Fibroblast of skin of right quadriceps (primary cell): ENCODE measurements at regions not wholly inside any gene's neighbourhood (a gene's known extent, or its start where the extent isn't known, plus 50 kb on each side); places are given as distances from the start of the nearest gene placed in this dataset.
"Not testable (repeated sequence)": the region's sequence is repeated elsewhere in the genome, so short reads cannot be mapped to it uniquely, and the experiment has no call there.

Source experiments
- DNase-seq: peaks from one replicate; pipeline ENCODE4 v3.0.0-alpha.2; 2013

DNA sequence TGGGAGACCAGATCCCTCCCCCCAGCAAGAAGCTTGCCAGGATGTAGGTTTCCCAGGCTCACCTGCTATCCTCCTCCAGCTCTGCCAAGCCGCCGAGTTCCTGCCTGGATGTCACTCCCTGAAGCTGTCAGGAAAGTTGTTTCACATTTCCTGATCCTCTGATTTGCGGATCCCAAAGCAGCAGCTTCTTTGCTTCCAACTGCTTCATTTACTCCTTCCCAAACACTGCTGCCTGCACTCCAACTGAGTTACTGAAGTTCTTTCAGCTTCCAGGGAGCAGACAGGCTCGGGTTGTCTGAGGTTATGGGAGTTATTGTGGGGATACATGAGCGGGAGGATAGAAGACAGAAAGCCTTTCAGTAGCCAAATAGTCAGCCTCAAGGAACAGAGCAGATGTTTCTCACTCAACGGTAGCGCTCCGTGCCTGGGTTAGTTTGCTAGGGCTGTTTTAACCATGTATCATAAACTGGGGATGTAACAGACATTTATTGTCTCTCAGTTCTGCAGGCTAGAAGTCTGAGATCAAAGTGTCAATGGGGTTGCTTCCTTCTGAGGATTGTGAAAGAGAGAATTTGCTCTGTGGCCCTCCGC, 516.0 kb downstream of the REEP3 start:
- no peak for DNase-seq

GRCh38 chr10:64038107-64038506, 516.9 kb downstream of the REEP3 start:
- no peak for DNase-seq

GRCh38 chr10:64039198-64039597, 518.0 kb downstream of the REEP3 start:
- DNase-seq = no peak

- DNase-seq = no peak
Measured at GRCh38 chr10:64040781-64041180, 519.6 kb downstream of the REEP3 start.

GRCh38 chr10:64041185-64041988, 520.2 kb downstream of the REEP3 start:
- peak; percentile 74 for DNase-seq

- no peak for DNase-seq
Measured at GRCh38 chr10:64041989-64042490, 520.8 kb downstream of the REEP3 start.

DNA sequence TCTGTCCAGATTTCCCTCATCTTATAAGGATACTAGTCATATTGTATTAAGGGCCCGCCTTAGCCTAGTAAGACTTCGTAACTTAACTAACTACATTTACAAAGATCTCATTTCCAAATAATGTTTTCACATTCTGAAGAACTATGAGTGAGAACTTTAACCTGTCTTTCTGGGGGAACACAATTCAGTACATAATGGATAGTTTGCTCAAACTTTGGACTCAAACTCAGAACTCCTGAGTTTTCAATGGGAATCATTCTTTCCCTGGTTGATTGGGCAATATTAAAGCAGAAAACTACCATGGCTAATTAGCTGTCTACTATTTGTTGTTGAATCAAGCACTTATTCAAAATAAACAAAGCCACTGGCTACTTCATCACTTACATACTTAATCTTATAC, 522.9 kb downstream of the REEP3 start:
- no peak for DNase-seq

DNA sequence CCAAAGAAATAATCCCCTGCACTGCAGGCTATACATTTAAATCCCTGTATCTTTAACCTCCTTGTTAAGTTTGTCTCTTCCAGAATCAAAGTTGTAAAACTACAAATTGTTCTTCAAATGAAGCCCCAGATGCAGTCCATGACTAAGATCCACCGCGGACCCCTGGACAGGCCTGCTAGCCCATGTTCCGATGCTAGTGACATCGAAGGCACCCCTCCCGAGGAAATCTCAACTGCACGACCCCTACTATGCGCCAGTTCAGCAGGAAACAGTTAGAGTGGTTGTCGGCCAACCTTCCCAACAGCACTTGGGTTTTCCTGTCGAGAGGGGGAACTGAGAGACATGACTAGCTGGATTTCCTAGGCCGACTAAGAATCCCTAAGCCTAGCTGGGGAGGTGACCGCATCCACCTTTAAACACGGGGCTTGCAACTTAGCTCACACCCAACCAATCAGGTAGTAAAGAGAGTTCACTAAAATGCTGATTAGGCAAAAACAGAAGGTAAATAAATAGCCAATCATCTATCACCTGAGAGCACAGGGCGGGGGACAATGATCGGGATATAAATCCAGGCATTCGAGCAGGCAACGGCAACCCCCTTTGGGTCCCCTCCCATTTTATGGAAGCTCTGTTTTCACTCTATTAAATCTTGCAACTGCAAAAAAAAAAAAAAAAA, 523.9 kb downstream of the REEP3 start:
- DNase-seq = not testable (repeated sequence)

DNA sequence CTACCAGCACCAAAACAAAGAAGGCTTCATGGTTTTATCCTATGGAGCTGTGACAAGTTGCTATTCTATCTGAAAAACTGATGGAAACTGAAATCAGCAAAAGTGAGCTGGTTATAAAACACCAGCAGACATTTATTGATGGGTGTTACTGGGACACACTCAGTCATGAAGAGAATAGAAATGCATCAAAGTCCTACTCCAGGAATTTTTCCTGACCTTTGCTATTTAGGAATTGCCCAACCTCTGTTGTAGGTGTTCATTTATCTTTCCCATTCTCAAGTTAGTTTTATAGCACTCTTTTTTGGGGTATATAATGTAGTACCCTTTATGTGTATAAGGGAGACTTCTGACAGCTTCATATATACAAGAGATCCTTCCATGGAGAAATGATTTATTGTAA, 533.2 kb downstream of the REEP3 start:
- DNase-seq = no peak

GRCh38 chr10:64059884-64060283, 538.7 kb downstream of the REEP3 start:
- no peak for DNase-seq

GRCh38 chr10:64060389-64060788, 539.2 kb downstream of the REEP3 start:
- no peak for DNase-seq

DNA sequence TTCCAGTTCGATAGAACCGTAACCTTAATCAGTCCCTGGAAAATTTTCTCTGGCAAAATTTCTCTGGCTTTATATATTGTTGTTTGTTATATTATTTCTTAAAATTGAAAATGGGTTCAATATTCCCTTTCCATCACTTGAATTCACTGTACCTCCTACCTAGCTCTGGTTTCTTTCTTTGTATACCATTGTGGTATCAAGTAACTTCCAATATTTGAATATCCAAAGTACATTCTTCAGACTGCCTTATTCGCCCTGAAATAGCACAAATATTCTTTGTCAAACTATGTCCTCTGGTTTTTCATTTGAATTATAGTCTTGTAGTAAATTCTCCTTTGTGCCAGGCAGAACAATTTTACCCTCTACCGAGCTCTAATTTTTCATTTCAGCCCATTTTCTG, 541.6 kb downstream of the REEP3 start:
- no peak for DNase-seq

DNA sequence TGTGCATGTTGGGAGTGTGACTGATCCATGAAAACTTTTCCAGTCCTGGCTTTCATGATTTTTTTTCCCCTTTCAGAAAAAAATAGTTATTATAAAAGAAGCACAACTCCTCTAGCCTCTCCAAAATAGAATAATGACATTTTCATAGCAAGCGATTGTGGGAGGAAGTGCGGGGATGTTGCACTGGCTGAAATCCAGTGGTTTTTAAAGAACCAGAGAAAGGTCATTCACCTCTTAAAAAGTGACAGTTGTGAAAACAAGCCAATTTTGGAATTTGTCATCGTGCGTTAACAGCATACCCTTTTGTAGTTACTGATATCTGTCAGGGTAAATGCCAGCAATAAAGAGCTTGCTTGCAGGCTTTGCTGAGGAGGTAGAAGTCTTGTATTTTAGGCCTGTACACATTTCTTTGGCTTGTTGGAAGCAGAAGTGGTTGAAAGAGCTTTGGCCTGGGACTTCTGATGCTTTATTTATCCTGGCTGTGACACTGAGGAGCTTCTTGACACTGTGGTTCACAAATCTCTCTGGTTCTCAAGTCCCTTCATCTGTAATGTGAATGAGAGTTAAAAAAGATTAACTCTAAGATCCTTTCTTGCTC, 545.9 kb downstream of the REEP3 start:
- DNase-seq = no peak

- no peak for DNase-seq
Measured at GRCh38 chr10:64067859-64068258, 546.7 kb downstream of the REEP3 start.

GRCh38 chr10:64070241-64070640, 549.0 kb downstream of the REEP3 start:
- DNase-seq = no peak

GRCh38 chr10:64071218-64071617, 550.0 kb downstream of the REEP3 start:
- DNase-seq = peak; percentile 82

DNA sequence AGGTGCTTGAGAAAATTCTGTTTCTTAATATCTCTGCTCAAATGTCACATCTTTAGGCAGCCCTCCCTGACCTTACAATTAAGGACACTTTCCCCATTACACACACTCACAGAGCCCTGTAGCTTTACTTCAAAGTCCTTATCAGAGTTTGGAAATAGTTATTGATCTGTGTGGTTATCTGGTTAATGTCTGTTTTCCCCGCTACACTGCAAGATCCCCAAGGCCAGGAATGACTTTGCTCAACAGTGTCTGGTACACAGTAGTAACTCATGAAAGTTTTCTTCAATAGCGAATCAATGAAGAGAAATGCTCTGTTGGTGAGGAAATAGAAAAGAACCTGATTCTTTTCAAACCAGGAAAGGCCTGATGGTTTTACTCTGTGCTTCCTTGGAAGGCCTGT, 554.4 kb downstream of the REEP3 start:
- DNase-seq = no peak

DNA sequence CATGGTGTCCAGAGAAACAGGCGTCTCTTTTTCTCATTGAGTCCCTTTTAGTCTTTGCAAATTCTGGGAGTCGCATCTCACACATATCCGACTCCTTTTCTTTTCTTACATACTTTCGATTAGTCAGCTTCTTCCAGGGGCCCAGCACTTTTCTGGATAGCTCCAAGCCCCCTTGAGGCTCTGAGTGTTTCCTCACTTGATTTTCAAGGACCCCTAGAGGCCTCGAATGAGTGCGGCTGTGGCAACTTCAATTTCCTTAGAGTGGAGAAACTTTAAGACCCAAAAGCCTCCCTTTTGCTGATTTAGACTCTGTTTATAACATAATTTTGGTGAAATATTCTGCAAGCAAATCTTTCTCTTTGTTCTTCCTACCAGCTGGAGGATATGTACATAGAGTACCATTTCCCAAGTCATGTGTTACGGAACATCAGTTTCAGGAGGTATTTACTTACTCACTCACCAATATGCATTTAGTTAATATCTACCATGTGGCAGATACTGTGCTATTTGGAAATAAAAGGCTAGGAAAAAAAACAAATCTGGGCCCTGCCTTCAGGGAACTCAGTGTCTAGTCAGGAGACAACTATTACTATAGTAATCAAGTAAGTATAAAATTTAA, 555.2 kb downstream of the REEP3 start:
- DNase-seq = no peak

DNA sequence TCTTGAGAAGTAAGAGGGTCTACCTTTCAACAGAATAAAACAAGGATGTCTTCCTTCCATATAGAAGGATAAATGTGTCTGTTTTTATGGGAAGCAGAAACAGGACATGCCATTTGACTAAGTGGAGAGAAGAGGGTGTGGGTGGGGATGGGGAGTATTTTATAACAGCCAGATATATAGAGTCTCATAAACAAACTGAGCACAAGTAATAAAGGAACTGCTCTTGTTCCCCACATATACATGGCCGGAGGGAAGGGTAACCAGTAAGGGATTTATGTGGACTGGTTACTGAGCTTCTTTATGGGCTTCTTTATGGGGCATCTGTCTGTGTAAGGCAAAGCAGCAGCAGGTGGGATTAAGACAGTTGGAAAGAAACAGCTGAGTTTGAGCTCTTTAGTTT, 558.1 kb downstream of the REEP3 start:
- no peak for DNase-seq

DNA sequence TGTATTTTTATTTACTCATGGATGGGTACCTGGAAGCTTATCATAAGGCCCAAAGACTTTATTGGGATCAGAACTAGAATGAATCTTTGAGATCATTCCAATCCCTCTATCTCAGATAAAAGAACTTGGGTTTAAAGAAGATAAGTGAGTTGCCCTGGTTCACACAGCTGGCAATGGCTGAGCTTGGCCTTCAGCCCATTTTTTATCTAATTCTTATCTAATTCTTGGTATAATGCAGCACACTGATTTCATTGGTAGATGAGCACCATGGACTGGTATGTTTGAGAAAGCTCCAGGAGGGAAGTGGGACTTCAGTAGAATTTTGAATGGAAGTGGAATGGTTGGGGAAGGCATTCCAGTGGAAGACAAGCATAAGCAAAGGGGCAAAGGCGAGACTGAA, 558.9 kb downstream of the REEP3 start:
- DNase-seq = no peak

- DNase-seq = no peak
Measured at GRCh38 chr10:64081947-64082482, 560.8 kb downstream of the REEP3 start.

- no peak for DNase-seq
Measured at GRCh38 chr10:64086083-64086767, 565.0 kb downstream of the REEP3 start.
